ENCODE measurements at regions not wholly inside any gene's neighbourhood (a gene's known extent, or its start where the extent isn't known, plus 50 kb on each side); places are given as distances from the start of the nearest gene placed in this dataset.
"Not testable (repeated sequence)": the region's sequence is repeated elsewhere in the genome, so short reads cannot be mapped to it uniquely, and the experiment has no call there.

- TF ChIP-seq CTCF (conservative IDR thresholded peaks at IDR 0.05) = no peak
- H3K27ac ChIP-seq = no peak overlapping the region
Observed at GRCh38 chr6:88442737-88443136, 276.6 kb upstream of the CNR1 start.

DNA sequence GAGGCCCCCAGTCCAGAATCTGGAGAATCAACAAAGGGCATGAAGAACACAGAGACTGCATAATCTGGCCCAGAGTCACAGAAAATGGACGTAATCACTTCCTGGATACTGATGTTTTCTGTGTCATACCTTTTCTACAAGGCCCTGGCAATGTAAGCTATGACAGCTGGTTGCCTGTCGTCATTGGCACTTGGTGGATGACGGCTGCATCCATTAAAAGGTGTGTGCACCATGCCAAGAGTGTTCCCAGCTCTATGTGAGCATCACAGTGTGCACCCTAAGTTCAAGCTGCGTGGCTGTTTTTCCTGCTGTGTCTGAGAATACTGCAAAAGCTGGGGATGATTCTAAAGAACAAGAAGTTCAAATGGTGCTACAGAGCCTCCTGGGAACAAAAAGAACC lies 275.2 kb upstream of the CNR1 start:
- no peak overlapping the region for H3K27ac ChIP-seq
- TF ChIP-seq CTCF (conservative IDR thresholded peaks at IDR 0.05) = no peak

DNA sequence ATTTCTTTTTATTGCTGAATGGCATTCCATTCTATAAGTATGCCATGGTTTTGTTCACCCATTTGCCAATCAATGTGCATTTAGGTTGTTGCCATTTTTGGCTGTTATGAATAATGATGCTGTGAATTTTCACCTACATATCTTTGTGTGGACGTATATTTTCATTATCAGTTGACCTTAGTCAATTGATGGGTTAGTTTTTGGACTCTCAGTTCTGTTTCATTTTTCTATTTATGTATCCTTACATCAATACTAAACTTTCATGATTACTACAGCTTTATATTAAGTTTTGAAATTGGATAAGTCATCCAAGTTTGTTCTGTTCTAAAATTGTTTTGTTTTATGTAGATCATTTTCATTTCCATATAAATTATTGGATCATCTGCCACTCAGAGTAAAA lies 261.9 kb upstream of the CNR1 start:
- H3K27ac ChIP-seq = no peak overlapping the region
- no peak for TF ChIP-seq CTCF (conservative IDR thresholded peaks at IDR 0.05)

GRCh38 chr6:88426005-88426404 lies 259.9 kb upstream of the CNR1 start:
- TF ChIP-seq CTCF (conservative IDR thresholded peaks at IDR 0.05) = no peak
- no peak overlapping the region for H3K27ac ChIP-seq

GRCh38 chr6:88422831-88423230 lies 256.7 kb upstream of the CNR1 start:
- 0 out of 2 replicates have a peak, but pooled peaks have one; percentile 23 for TF ChIP-seq CTCF (conservative IDR thresholded peaks at IDR 0.05)
- no peak overlapping the region for H3K27ac ChIP-seq

DNA sequence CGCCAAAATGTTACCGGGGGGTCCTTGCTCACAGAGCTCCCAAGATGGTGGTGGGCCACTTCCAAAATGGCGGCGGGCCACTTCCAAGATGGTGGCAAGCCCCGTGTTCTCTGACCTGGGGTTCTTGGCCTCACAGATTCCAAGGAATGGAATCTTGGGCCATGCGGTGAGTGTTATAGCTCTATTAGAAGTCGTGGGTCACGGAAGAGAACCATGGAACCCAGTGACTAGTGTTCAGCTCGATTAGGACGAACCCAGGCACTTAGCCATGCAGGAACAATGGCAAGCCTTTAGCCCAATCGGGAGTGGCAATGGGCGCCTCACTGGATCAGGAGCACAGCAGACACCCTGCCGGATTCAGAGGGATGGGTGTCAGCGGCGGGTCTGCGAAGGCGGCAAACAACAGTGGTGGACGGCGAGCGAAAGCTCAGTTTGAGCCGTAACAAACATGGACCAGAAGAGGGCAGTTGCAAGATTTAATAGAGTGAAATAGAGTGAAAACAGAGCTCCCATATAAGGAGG lies 254.9 kb upstream of the CNR1 start:
- not testable (repeated sequence) for H3K27ac ChIP-seq

DNA sequence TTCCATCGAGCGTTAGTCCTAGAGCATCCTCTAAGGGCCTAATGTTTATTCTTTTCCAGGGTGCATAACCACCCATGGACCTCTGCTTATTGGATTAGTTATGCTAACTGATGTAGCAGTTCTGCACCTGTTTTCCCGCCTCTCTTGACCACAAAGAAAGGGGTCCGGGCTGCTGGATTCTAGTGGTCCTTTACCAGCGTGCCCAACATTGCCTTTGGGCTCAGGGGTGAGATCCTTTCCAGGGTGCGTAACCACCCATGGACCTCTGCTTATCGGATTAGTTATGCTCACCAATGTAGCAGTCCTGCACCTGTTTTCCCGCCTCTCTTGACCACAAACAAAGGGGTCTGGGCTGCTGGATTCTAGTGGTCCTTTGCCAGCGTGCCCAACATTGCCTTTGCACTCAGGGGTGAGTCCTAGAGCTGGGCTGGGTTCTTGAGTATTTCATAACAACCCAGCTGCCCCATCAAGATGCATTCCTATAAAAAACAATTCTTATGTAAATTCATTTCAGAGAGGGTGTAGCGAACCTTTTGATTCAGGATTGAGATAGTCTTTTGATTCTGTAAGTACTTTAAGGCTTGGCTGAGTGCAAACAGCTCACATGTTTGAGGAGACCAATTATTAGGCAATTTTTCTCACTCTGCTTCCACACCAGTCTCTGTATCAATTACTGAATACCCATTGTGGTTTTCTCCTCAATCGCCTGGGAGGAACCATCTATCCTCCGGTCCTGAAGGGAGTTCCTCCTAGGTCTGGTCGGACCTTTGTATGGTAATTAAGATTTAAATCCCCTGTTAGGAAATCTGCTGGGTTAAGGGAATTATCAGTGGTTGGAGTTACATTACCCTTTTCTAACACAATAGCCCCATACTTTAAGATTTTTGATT lies 253.0 kb upstream of the CNR1 start:
- H3K27ac ChIP-seq = not testable (repeated sequence)

- H3K27ac ChIP-seq = not testable (repeated sequence)
Observed at GRCh38 chr6:88417361-88417760, 251.2 kb upstream of the CNR1 start.

- TF ChIP-seq CTCF (conservative IDR thresholded peaks at IDR 0.05) = no peak
Observed at GRCh38 chr6:88413459-88413858, 247.3 kb upstream of the CNR1 start.

DNA sequence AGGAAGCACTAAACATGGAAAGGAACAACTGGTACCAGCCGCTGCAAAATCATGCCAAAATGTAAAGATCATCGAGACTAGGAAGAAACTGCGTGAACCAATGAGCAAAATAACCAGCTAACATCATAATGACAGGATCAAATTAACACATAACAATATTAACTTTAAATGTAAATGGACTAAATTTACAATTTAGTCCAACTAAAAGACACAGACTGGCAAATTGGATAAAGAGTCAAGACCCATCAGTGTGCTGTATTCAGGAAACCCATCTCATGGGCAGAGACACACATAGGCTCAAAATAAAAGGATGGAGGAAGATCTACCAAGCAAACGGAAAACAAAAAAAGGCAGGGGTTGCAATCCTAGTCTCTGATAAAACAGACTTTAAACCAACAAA lies 242.2 kb upstream of the CNR1 start:
- not testable (repeated sequence) for H3K27ac ChIP-seq

More at GRCh38 chr6:88413459-88413858, 247.3 kb upstream of the CNR1 start:
- no peak overlapping the region for H3K27ac ChIP-seq

DNA sequence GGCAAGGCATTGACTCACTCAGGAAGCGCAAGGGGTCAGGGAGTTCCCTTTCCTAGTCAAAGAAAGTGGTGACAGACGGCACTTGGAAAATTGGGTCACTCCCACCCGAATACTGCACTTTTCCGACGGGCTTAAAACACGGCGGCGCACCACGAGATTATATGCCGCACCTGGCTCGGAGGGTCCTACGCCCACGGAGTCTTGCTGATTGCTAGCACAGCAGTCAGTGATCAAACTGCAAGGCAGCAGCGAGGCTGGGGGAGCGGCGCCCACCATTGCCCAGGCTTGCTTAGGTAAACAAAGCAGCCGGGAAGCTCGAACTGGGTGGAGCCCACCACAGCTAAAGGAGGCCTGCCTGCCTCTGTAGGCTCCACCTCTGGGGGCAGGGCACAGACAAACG lies 240.5 kb upstream of the CNR1 start:
- not testable (repeated sequence) for H3K27ac ChIP-seq

Measured in VCaP (cell line).